ENCODE measurements at regions not wholly inside any gene's neighbourhood (a gene's known extent, or its start where the extent isn't known, plus 50 kb on each side); places are given as distances from the start of the nearest gene placed in this dataset.

DNA sequence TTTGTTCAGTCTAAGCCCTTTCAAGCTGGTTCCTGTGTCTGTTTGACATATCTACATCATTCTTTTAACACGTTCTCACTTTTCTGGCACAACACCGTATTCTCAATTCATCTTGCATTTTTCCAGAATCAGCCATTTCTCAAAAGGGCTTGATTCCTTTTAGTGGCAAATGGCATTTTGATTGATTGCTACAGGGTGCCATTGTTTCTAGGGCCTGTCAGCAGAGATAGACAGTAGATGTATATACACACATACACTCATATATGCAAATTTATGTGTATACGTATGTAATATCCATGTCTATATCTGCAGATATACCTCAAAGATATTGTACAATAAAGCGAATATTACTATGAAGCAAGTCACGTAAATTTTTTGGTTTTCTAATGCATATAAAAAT lies 367.9 kb upstream of the TNP1 start:
- RAD21 ChIA-PET (ENCODE audit: unreplicated experiment), result no interaction called here
- Histone ChIP-seq H3K9me3 (replicated peaks; ENCODE audit: control insufficient read depth, insufficient read depth, low read length) (peaks cover 12% of the 10 kb centered on the region), H2AFZ (ENCODE audit: control insufficient read depth, low read depth, low read length) (no peak overlapping the region), H3K27ac (ENCODE audit: control insufficient read depth, insufficient read depth) (no peak overlapping the region), H3K4me1 (ENCODE audit: control insufficient read depth, insufficient read depth, low read length) (peaks cover 14% of the 10 kb centered on the region), H4K20me1 (ENCODE audit: control insufficient read depth, insufficient read depth) (no peaks in the 10 kb centered on the region), H3K4me2 (ENCODE audit: control insufficient read depth, insufficient read depth) (no peak overlapping the region), H3K4me3 (no peak overlapping the region), H3K36me3 (ENCODE audit: control insufficient read depth in 2 of 2, insufficient read depth in 2 of 2, low read length in 1 of 2) (no peaks in the 10 kb centered on the region), H3K79me2 (ENCODE audit: control insufficient read depth, insufficient read depth, low read length) (no peaks in the 10 kb centered on the region), H3K27me3 (replicated peaks in 1 of 2; ENCODE audit: control insufficient read depth in 2 of 2, insufficient read depth in 2 of 2, low read length in 1 of 2) (no peaks in the 10 kb centered on the region), H3K9ac (ENCODE audit: control insufficient read depth, insufficient read depth, low read length) (no peak overlapping the region)
- ATAC-seq (no peak), FAIRE-seq (no peak), DNase-seq (ENCODE audit: low read depth, low spot score) (no peak)
- in situ Hi-C loops (cut with MboI), result no loop called here
- POLR2A ChIA-PET, result no interaction called here
- 77% methylated on average over 5 of the region's 5 CpGs for WGBS (ENCODE audit: insufficient coverage, insufficient replicate concordance, low lambda C conversion rate, missing lambda C conversion rate)
- CTCF ChIA-PET, result no interaction called here
- TF ChIP-seq NFYA (IDR thresholded peaks at IDR 0.05; ENCODE audit: borderline replicate concordance, low read depth, low read length) (no peak), ZNF384 (IDR thresholded peaks at IDR 0.05; ENCODE audit: borderline replicate concordance, low read depth, low read length) (no peak), NBN (IDR thresholded peaks at IDR 0.05) (no peak), USF1 (IDR thresholded peaks at IDR 0.05; ENCODE audit: borderline replicate concordance, extremely low read length, insufficient read depth, low read depth, low read length) (no peak), CBFB (IDR thresholded peaks at IDR 0.05; ENCODE audit: low read depth) (no peak), CHD4 (IDR thresholded peaks at IDR 0.05) (no peak), RBBP5 (conservative IDR thresholded peaks at IDR 0.05) (no peak), JUND (IDR thresholded peaks at IDR 0.05; ENCODE audit: low read depth, low read length) (no peak)
- TF ChIP-seq, protein P1, sequence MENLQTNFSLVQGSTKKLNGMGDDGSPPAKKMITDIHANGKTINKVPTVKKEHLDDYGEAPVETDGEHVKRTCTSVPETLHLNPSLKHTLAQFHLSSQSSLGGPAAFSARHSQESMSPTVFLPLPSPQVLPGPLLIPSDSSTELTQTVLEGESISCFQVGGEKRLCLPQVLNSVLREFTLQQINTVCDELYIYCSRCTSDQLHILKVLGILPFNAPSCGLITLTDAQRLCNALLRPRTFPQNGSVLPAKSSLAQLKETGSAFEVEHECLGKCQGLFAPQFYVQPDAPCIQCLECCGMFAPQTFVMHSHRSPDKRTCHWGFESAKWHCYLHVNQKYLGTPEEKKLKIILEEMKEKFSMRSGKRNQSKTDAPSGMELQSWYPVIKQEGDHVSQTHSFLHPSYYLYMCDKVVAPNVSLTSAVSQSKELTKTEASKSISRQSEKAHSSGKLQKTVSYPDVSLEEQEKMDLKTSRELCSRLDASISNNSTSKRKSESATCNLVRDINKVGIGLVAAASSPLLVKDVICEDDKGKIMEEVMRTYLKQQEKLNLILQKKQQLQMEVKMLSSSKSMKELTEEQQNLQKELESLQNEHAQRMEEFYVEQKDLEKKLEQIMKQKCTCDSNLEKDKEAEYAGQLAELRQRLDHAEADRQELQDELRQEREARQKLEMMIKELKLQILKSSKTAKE (IDR thresholded peaks at IDR 0.05; ENCODE audit: low read depth, poor library complexity, severe bottlenecking), result no peak
- no TSS peak for BruUV-seq (replicated peaks)
- intact Hi-C loops (cut with micrococcal nuclease; ENCODE audit: unreplicated experiment), result loop anchor here (10.0 kb wide), 1 partner anchor 533 kb away; the partner anchor contains the start of gene IGFBP5
- SMC1A ChIA-PET (ENCODE audit: uncharacterized antibody, unreplicated experiment), result interaction anchor here (0.9 kb wide), 1 partner anchor 11 kb away, joined by 5 read pairs; no protein-coding TSS in a partner anchor

Data from GM12878 (cell line).